CD4-positive, alpha-beta T cell (primary cell): ENCODE measurements at regions not wholly inside any gene's neighbourhood (a gene's known extent, or its start where the extent isn't known, plus 50 kb on each side); places are given as distances from the start of the nearest gene placed in this dataset.

Source experiments
- ATAC-seq: fragments of 200-7000 bp; cut with Tn5 transposase; one replicate; pipeline ENCODE4 v1.10.0; 2022; ENCODE audit warnings: mild to moderate bottlenecking; ENCODE audit not compliant: poor library complexity
- CTCF ChIA-PET: fragments of 350-600 bp; sonication (Branson Sonifier 250); formaldehyde crosslinking; loops from one replicate; lab custom pipeline; 2021; ENCODE audit warnings: antibody characterized with exemption, inconsistent platforms; lab: Charles Lee
- POLR2A ChIA-PET: fragments of 350-600 bp; sonication (Branson Sonifier 250); formaldehyde crosslinking; loops from one replicate; lab custom pipeline; 2021; ENCODE audit warnings: antibody characterized with exemption, inconsistent platforms; lab: Charles Lee
- DNase-seq, 14 experiments: peaks; one replicate each; pipeline ENCODE4 v3.0.0-alpha.2; 2013 to 2020; ENCODE audit warnings: mixed read lengths in 2 of 14
- H3K27ac ChIP-seq, 2 donors: one replicate each; pipeline versions ENCODE4 v1.5.1 to v1.7.0; 2013; ENCODE audit warnings: low read length in 2 of 2, low read depth in 1 of 2, mild to moderate bottlenecking in 1 of 2
- H3K27me3 ChIP-seq, 2 experiments: 1 replicate in 1 of 2; 2 replicates in 1 of 2; pipeline versions ENCODE4 v1.6.1 to v1.7.0; 2013; ENCODE audit warnings: low read length in 2 of 2, control low read depth in 1 of 2, mild to moderate bottlenecking in 1 of 2, moderate library complexity in 1 of 2; ENCODE audit not compliant: insufficient read depth in 2 of 2, control insufficient read depth in 1 of 2
- H3K36me3 ChIP-seq: one replicate; pipeline ENCODE4 v1.6.1; 2013; ENCODE audit warnings: low read length, control low read depth; ENCODE audit not compliant: insufficient read depth
- H3K4me1 ChIP-seq: one replicate; pipeline ENCODE4 v1.6.1; 2013; ENCODE audit warnings: low read length, control low read depth; ENCODE audit not compliant: insufficient read depth
- H3K4me3 ChIP-seq: one replicate; pipeline ENCODE4 v1.5.1; 2013; ENCODE audit warnings: mild to moderate bottlenecking, low read length, moderate library complexity
- H3K9me3 ChIP-seq, 2 experiments: 1 replicate in 1 of 2; 2 replicates in 1 of 2; pipeline versions ENCODE4 v1.6.1 to v1.7.0; 2013; ENCODE audit warnings: low read length in 2 of 2, mild to moderate bottlenecking in 2 of 2, control low read depth in 1 of 2, moderate library complexity in 1 of 2; ENCODE audit not compliant: control insufficient read depth in 1 of 2, insufficient read depth in 1 of 2
- H3K27ac Mint-ChIP-seq: one replicate; pipeline ENCODE4 v1.8.0; 2020; ENCODE audit warnings: mixed read lengths
- H3K27me3 Mint-ChIP-seq: one replicate; pipeline ENCODE4 v1.8.0; 2021; ENCODE audit warnings: mixed read lengths
- H3K36me3 Mint-ChIP-seq: one replicate; pipeline ENCODE4 v1.8.0; 2021; ENCODE audit warnings: low read depth, mixed read lengths
- H3K4me1 Mint-ChIP-seq: one replicate; pipeline ENCODE4 v1.8.0; 2021; ENCODE audit warnings: low read depth, mixed read lengths
- H3K4me3 Mint-ChIP-seq: one replicate; pipeline ENCODE4 v1.8.0; 2020; ENCODE audit warnings: mild to moderate bottlenecking, mixed read lengths
- H3K9me3 Mint-ChIP-seq: one replicate; pipeline ENCODE4 v1.8.0; 2020; ENCODE audit warnings: mixed read lengths
- CTCF ChIP-seq: fragments of 200-600 bp; IDR thresholded peaks from one replicate; pipeline ENCODE4 v1.8.0; 2022; ENCODE audit warnings: antibody characterized with exemption, mild to moderate bottlenecking
- intact Hi-C, 2 experiments: fragments of 100-400 bp; cut with DNase I in 1 of 2; cut with micrococcal nuclease in 1 of 2; formaldehyde crosslinking; loops; one replicate each; pipeline versions ENCODE4 v1.15.1 to v1.9.0; 2023 to 2025; cut with DNase I, micrococcal nuclease

GRCh38 chr13:104327211-104327610 is 1261.0 kb upstream of the SLC10A2 start:
- no peaks in the 10 kb centered on the region for H3K27me3 ChIP-seq
- ChIA-PET POLR2A (no interaction called here), CTCF (no interaction called here)
- no peaks in the 10 kb centered on the region for H3K4me1 ChIP-seq
- Mint-ChIP-seq H3K27ac (no peak overlapping the region), H3K4me1 (no peaks in the 10 kb centered on the region), H3K27me3 (no peaks in the 10 kb centered on the region), H3K9me3 (no peaks in the 10 kb centered on the region), H3K4me3 (no peak overlapping the region), H3K36me3 (no peaks in the 10 kb centered on the region)
- DNase-seq (no peak), ATAC-seq (no peak)
- TF ChIP-seq CTCF: no peak
- no peak overlapping the region for H3K4me3 ChIP-seq
- no peaks in the 10 kb centered on the region for H3K36me3 ChIP-seq
- H3K9me3 ChIP-seq: no peaks in the 10 kb centered on the region
- H3K27ac ChIP-seq: no peak overlapping the region
- intact Hi-C loops: no loop called here

- Mint-ChIP-seq H3K27ac (no peak overlapping the region), H3K4me3 (no peak overlapping the region), H3K27me3 (no peaks in the 10 kb centered on the region), H3K36me3 (no peaks in the 10 kb centered on the region), H3K4me1 (no peaks in the 10 kb centered on the region), H3K9me3 (no peaks in the 10 kb centered on the region)
- Histone ChIP-seq H3K27me3 (no peaks in the 10 kb centered on the region), H3K4me3 (no peak overlapping the region), H3K27ac (no peak overlapping the region), H3K4me1 (no peaks in the 10 kb centered on the region), H3K36me3 (no peaks in the 10 kb centered on the region), H3K9me3 (no peaks in the 10 kb centered on the region)
- ChIA-PET POLR2A (no interaction called here), CTCF (no interaction called here)
- intact Hi-C loops: no loop called here
- ATAC-seq (no peak), DNase-seq (no peak)
- no peak for TF ChIP-seq CTCF
Observed at GRCh38 chr13:104326523-104326922, 1260.3 kb upstream of the SLC10A2 start.

- CTCF ChIA-PET: no interaction called here
- intact Hi-C loops: no loop called here
Observed at GRCh38 chr13:104321756-104322155, 1255.5 kb upstream of the SLC10A2 start.

More at GRCh38 chr13:104321756-104322155, 1255.5 kb upstream of the SLC10A2 start:
- Histone ChIP-seq H3K27me3 (no peaks in the 10 kb centered on the region), H3K4me1 (no peaks in the 10 kb centered on the region), H3K4me3 (no peak overlapping the region), H3K27ac (no peak overlapping the region), H3K36me3 (no peaks in the 10 kb centered on the region), H3K9me3 (peaks cover 0 to 5% of the 10 kb centered on the region in 2 experiments)
- POLR2A ChIA-PET: no interaction called here
- Mint-ChIP-seq H3K4me3 (no peak overlapping the region), H3K27ac (no peak overlapping the region), H3K36me3 (no peaks in the 10 kb centered on the region), H3K27me3 (no peaks in the 10 kb centered on the region), H3K4me1 (no peaks in the 10 kb centered on the region), H3K9me3 (no peaks in the 10 kb centered on the region)
- TF ChIP-seq CTCF: no peak
- no peak for ATAC-seq
- DNase-seq: no peak
